GM23338 (cell line): ENCODE measurements at regions not wholly inside any gene's neighbourhood (a gene's known extent, or its start where the extent isn't known, plus 50 kb on each side); places are given as distances from the start of the nearest gene placed in this dataset.

Source experiments
- ATAC-seq: fragments of 200-7000 bp; cut with Tn5 transposase; 3 replicates; pipeline ENCODE4 v1.9.1; 2020
- DNase-seq: peaks from one replicate; pipeline ENCODE4 v3.0.0-alpha.2; 2015; ENCODE audit warnings: low spot score
- H2AFZ ChIP-seq: fragments of 200-600 bp; sonication (generic); 2 replicates; pipeline ENCODE4 v1.8.0; 2016; ENCODE audit warnings: antibody characterized with exemption, mild to moderate bottlenecking, moderate library complexity
- H3F3A ChIP-seq: fragments of 200-600 bp; sonication (generic); replicated peaks from 2 replicates; pipeline ENCODE4 v1.8.0; 2017; ENCODE audit warnings: antibody characterized with exemption, mixed run types, low read depth
- H3K27ac ChIP-seq: fragments of 200-600 bp; sonication (generic); 2 replicates; pipeline ENCODE4 v1.6.1; 2016; ENCODE audit warnings: low read depth
- H3K27me3 ChIP-seq: fragments of 200-600 bp; sonication (generic); 2 replicates; pipeline ENCODE4 v1.8.0; 2016; ENCODE audit warnings: mild to moderate bottlenecking, mixed run types, moderate library complexity; ENCODE audit not compliant: insufficient read depth
- H3K36me3 ChIP-seq: fragments of 200-600 bp; sonication (generic); 2 replicates; pipeline ENCODE4 v1.8.0; 2016; ENCODE audit warnings: mild to moderate bottlenecking; ENCODE audit not compliant: insufficient read depth
- H3K4me1 ChIP-seq: fragments of 200-600 bp; sonication (generic); 2 replicates; pipeline ENCODE4 v1.8.0; 2016; ENCODE audit warnings: mild to moderate bottlenecking, moderate library complexity; ENCODE audit not compliant: insufficient read depth
- H3K4me2 ChIP-seq: fragments of 200-600 bp; sonication (generic); 2 replicates; pipeline ENCODE4 v1.7.1; 2017; ENCODE audit warnings: mixed run types
- H3K4me3 ChIP-seq: fragments of 200-600 bp; sonication (generic); 2 replicates; pipeline ENCODE4 v1.6.1; 2016; ENCODE audit warnings: mixed run types
- H3K79me2 ChIP-seq: fragments of 200-600 bp; sonication (generic); replicated peaks from 2 replicates; pipeline ENCODE4 v1.8.0; 2017; ENCODE audit warnings: mild to moderate bottlenecking; ENCODE audit not compliant: insufficient read depth
- H3K9me2 ChIP-seq: fragments of 200-600 bp; sonication (generic); 2 replicates; pipeline ENCODE4 v1.8.0; 2017; ENCODE audit not compliant: insufficient read depth
- H4K20me1 ChIP-seq: fragments of 200-600 bp; sonication (generic); replicated peaks from 2 replicates; pipeline ENCODE4 v1.8.0; 2017; ENCODE audit warnings: mild to moderate bottlenecking; ENCODE audit not compliant: insufficient read depth
- H3K27ac Mint-ChIP-seq: 2 replicates; pipeline ENCODE4 v1.8.0; 2020; ENCODE audit warnings: inconsistent platforms, mild to moderate bottlenecking, moderate library complexity, mixed read lengths
- H3K27me3 Mint-ChIP-seq: 3 replicates; pipeline ENCODE4 v1.8.0; 2022; ENCODE audit warnings: low read depth, mild to moderate bottlenecking, moderate library complexity, mixed read lengths, inconsistent platforms; ENCODE audit not compliant: insufficient read depth, poor library complexity
- H3K36me3 Mint-ChIP-seq: 3 replicates; pipeline ENCODE4 v1.8.0; 2021; ENCODE audit warnings: low read depth, mild to moderate bottlenecking, inconsistent platforms, moderate library complexity, mixed read lengths
- H3K4me1 Mint-ChIP-seq: 3 replicates; pipeline ENCODE4 v1.8.0; 2020; ENCODE audit warnings: mild to moderate bottlenecking, inconsistent platforms, mixed read lengths
- H3K4me3 Mint-ChIP-seq: 3 replicates; pipeline ENCODE4 v1.8.0; 2021; ENCODE audit warnings: moderate library complexity, mild to moderate bottlenecking, inconsistent platforms, mixed read lengths
- H3K9me3 Mint-ChIP-seq: 3 replicates; pipeline ENCODE4 v1.8.0; 2020; ENCODE audit warnings: moderate library complexity, mild to moderate bottlenecking, inconsistent platforms, mixed read lengths
- CREB1 ChIP-seq: fragments of 250-450 bp; sonication (Bioruptor Pico); IDR thresholded peaks from 2 replicates; pipeline ENCODE4 v1.5.0; 2020; ENCODE audit warnings: low read depth, mild to moderate bottlenecking, moderate library complexity
- EZH2 ChIP-seq: fragments of 200-600 bp; sonication (generic); IDR thresholded peaks from one replicate; pipeline ENCODE4 v1.8.0; 2017; ENCODE audit warnings: antibody characterized with exemption, mild to moderate bottlenecking, low read depth; ENCODE audit not compliant: unreplicated experiment
- EZH2phosphoT487 ChIP-seq: fragments of 200-600 bp; sonication (generic); IDR thresholded peaks from one replicate; pipeline ENCODE4 v1.8.1; 2018; ENCODE audit warnings: antibody characterized with exemption; ENCODE audit not compliant: unreplicated experiment
- JUNB ChIP-seq: IDR thresholded peaks from one replicate; pipeline ENCODE4 v1.6.1; 2016; ENCODE audit warnings: antibody characterized with exemption; ENCODE audit not compliant: unreplicated experiment
- NANOG ChIP-seq: IDR thresholded peaks from 2 replicates; pipeline ENCODE4 v1.6.1; 2016; ENCODE audit warnings: antibody characterized with exemption, borderline replicate concordance
- POLR2AphosphoS5 ChIP-seq: IDR thresholded peaks from 2 replicates; pipeline ENCODE4 v1.6.1; 2016; ENCODE audit warnings: antibody characterized with exemption, low read depth
- STAT1 ChIP-seq: IDR thresholded peaks from one replicate; pipeline ENCODE4 v1.6.1; 2016; ENCODE audit warnings: antibody characterized with exemption; ENCODE audit not compliant: unreplicated experiment
- ZNF114 ChIP-seq: fragments of 250-450 bp; sonication (Bioruptor Pico); IDR thresholded peaks from 2 replicates; pipeline ENCODE4 v1.5.0; 2020; ENCODE audit warnings: mild to moderate bottlenecking, moderate library complexity
- ZNF331 ChIP-seq: fragments of 250-450 bp; sonication (Bioruptor Pico); IDR thresholded peaks from 2 replicates; pipeline ENCODE4 v1.5.0; 2020; ENCODE audit warnings: low read depth, mild to moderate bottlenecking, moderate library complexity
- TF ChIP-seq, protein P1 (sequence below): IDR thresholded peaks from 2 replicates; pipeline ENCODE4 v1.6.1; 2016; ENCODE audit warnings: antibody characterized with exemption
- TF ChIP-seq, protein P2 (sequence below): IDR thresholded peaks from one replicate; pipeline ENCODE4 v1.6.1; 2018; ENCODE audit warnings: antibody characterized with exemption; ENCODE audit not compliant: unreplicated experiment
- TF ChIP-seq, protein P3 (sequence below), 2 experiments: fragments of 200-600 bp in 1 of 2; sonication (generic) in 1 of 2; conservative IDR thresholded peaks; 2 replicates each; pipeline versions ENCODE4 v1.5.1 to v1.6.1; 2016 to 2017; ENCODE audit warnings: antibody characterized with exemption in 2 of 2, low read depth in 2 of 2, mild to moderate bottlenecking in 2 of 2, moderate library complexity in 1 of 2
- TF ChIP-seq, protein P4 (sequence below): fragments of 250-450 bp; sonication (Bioruptor Pico); IDR thresholded peaks from 2 replicates; pipeline ENCODE4 v1.5.0; 2020; ENCODE audit warnings: mild to moderate bottlenecking, moderate library complexity

DNA sequence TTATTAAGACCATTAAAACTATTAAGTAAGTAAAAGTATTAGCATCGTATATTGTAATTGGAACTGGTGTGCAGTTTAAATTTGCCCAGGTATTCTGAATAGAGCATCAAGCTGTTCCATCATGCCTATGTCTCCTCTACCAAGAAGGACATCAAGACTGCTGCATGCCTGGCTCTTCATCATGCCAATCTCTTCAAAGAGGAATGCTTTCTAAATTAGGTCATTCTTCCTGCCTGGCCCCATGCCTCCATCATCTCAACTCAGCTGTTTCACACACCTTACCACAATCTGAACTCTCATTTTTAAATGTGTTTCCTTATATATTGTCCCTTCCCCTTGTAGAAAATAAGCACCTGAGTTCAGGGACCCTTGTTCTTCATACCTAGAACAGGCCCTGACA lies 270.5 kb upstream of the PPARGC1A start:
- H3K4me1 ChIP-seq: no peaks in the 10 kb centered on the region
- no peaks in the 10 kb centered on the region for H3K79me2 ChIP-seq
- H3K27ac ChIP-seq: no peak overlapping the region
- H3K4me2 ChIP-seq: no peak overlapping the region
- ATAC-seq (no peak), DNase-seq (no peak)
- H3K4me3 ChIP-seq: no peak overlapping the region
- no peaks in the 10 kb centered on the region for H4K20me1 ChIP-seq
- no peak for TF ChIP-seq ZNF331 (CRISPR knock-in tag)
- no peak for TF ChIP-seq JUNB
- no peak for TF ChIP-seq EZH2phosphoT487
- TF ChIP-seq, protein P1, sequence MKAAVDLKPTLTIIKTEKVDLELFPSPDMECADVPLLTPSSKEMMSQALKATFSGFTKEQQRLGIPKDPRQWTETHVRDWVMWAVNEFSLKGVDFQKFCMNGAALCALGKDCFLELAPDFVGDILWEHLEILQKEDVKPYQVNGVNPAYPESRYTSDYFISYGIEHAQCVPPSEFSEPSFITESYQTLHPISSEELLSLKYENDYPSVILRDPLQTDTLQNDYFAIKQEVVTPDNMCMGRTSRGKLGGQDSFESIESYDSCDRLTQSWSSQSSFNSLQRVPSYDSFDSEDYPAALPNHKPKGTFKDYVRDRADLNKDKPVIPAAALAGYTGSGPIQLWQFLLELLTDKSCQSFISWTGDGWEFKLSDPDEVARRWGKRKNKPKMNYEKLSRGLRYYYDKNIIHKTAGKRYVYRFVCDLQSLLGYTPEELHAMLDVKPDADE: no peak
- no peak for TF ChIP-seq EZH2
- TF ChIP-seq, protein P2, sequence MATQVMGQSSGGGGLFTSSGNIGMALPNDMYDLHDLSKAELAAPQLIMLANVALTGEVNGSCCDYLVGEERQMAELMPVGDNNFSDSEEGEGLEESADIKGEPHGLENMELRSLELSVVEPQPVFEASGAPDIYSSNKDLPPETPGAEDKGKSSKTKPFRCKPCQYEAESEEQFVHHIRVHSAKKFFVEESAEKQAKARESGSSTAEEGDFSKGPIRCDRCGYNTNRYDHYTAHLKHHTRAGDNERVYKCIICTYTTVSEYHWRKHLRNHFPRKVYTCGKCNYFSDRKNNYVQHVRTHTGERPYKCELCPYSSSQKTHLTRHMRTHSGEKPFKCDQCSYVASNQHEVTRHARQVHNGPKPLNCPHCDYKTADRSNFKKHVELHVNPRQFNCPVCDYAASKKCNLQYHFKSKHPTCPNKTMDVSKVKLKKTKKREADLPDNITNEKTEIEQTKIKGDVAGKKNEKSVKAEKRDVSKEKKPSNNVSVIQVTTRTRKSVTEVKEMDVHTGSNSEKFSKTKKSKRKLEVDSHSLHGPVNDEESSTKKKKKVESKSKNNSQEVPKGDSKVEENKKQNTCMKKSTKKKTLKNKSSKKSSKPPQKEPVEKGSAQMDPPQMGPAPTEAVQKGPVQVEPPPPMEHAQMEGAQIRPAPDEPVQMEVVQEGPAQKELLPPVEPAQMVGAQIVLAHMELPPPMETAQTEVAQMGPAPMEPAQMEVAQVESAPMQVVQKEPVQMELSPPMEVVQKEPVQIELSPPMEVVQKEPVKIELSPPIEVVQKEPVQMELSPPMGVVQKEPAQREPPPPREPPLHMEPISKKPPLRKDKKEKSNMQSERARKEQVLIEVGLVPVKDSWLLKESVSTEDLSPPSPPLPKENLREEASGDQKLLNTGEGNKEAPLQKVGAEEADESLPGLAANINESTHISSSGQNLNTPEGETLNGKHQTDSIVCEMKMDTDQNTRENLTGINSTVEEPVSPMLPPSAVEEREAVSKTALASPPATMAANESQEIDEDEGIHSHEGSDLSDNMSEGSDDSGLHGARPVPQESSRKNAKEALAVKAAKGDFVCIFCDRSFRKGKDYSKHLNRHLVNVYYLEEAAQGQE: no peak
- TF ChIP-seq ZNF114 (CRISPR knock-in tag): no peak
- TF ChIP-seq STAT1: no peak
- no peak for TF ChIP-seq NANOG
- TF ChIP-seq, protein P3, sequence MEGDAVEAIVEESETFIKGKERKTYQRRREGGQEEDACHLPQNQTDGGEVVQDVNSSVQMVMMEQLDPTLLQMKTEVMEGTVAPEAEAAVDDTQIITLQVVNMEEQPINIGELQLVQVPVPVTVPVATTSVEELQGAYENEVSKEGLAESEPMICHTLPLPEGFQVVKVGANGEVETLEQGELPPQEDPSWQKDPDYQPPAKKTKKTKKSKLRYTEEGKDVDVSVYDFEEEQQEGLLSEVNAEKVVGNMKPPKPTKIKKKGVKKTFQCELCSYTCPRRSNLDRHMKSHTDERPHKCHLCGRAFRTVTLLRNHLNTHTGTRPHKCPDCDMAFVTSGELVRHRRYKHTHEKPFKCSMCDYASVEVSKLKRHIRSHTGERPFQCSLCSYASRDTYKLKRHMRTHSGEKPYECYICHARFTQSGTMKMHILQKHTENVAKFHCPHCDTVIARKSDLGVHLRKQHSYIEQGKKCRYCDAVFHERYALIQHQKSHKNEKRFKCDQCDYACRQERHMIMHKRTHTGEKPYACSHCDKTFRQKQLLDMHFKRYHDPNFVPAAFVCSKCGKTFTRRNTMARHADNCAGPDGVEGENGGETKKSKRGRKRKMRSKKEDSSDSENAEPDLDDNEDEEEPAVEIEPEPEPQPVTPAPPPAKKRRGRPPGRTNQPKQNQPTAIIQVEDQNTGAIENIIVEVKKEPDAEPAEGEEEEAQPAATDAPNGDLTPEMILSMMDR (conservative IDR thresholded peaks at IDR 0.05; ENCODE audit: low read depth in 2 of 2): no peak
- TF ChIP-seq CREB1 (CRISPR knock-in tag): no peak
- TF ChIP-seq, protein P4, sequence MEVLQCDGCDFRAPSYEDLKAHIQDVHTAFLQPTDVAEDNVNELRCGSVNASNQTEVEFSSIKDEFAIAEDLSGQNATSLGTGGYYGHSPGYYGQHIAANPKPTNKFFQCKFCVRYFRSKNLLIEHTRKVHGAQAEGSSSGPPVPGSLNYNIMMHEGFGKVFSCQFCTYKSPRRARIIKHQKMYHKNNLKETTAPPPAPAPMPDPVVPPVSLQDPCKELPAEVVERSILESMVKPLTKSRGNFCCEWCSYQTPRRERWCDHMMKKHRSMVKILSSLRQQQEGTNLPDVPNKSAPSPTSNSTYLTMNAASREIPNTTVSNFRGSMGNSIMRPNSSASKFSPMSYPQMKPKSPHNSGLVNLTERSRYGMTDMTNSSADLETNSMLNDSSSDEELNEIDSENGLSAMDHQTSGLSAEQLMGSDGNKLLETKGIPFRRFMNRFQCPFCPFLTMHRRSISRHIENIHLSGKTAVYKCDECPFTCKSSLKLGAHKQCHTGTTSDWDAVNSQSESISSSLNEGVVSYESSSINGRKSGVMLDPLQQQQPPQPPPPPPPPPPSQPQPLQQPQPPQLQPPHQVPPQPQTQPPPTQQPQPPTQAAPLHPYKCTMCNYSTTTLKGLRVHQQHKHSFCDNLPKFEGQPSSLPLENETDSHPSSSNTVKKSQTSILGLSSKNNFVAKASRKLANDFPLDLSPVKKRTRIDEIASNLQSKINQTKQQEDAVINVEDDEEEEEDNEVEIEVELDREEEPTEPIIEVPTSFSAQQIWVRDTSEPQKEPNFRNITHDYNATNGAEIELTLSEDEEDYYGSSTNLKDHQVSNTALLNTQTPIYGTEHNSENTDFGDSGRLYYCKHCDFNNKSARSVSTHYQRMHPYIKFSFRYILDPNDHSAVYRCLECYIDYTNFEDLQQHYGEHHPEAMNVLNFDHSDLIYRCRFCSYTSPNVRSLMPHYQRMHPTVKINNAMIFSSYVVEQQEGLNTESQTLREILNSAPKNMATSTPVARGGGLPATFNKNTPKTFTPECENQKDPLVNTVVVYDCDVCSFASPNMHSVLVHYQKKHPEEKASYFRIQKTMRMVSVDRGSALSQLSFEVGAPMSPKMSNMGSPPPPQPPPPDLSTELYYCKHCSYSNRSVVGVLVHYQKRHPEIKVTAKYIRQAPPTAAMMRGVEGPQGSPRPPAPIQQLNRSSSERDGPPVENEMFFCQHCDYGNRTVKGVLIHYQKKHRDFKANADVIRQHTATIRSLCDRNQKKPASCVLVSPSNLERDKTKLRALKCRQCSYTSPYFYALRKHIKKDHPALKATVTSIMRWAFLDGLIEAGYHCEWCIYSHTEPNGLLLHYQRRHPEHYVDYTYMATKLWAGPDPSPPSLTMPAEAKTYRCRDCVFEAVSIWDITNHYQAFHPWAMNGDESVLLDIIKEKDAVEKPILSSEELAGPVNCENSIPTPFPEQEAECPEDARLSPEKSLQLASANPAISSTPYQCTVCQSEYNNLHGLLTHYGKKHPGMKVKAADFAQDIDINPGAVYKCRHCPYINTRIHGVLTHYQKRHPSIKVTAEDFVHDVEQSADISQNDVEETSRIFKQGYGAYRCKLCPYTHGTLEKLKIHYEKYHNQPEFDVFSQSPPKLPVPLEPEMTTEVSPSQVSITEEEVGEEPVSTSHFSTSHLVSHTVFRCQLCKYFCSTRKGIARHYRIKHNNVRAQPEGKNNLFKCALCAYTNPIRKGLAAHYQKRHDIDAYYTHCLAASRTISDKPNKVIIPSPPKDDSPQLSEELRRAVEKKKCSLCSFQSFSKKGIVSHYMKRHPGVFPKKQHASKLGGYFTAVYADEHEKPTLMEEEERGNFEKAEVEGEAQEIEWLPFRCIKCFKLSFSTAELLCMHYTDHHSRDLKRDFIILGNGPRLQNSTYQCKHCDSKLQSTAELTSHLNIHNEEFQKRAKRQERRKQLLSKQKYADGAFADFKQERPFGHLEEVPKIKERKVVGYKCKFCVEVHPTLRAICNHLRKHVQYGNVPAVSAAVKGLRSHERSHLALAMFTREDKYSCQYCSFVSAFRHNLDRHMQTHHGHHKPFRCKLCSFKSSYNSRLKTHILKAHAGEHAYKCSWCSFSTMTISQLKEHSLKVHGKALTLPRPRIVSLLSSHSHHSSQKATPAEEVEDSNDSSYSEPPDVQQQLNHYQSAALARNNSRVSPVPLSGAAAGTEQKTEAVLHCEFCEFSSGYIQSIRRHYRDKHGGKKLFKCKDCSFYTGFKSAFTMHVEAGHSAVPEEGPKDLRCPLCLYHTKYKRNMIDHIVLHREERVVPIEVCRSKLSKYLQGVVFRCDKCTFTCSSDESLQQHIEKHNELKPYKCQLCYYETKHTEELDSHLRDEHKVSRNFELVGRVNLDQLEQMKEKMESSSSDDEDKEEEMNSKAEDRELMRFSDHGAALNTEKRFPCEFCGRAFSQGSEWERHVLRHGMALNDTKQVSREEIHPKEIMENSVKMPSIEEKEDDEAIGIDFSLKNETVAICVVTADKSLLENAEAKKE (CRISPR knock-in tag): no peak
- TF ChIP-seq POLR2AphosphoS5: no peak
- peaks cover 14% of the 10 kb centered on the region for H3K4me1 Mint-ChIP-seq
- H2AFZ ChIP-seq: no peak overlapping the region
- no peak overlapping the region for H3K4me3 Mint-ChIP-seq
- H3K27me3 ChIP-seq: no peaks in the 10 kb centered on the region
- H3K36me3 Mint-ChIP-seq: no peaks in the 10 kb centered on the region
- no peak overlapping the region for H3K27ac Mint-ChIP-seq
- H3K9me3 Mint-ChIP-seq: no peaks in the 10 kb centered on the region
- no peaks in the 10 kb centered on the region for H3K36me3 ChIP-seq
- H3K9me2 ChIP-seq: peaks cover 12% of the 10 kb centered on the region
- no peaks in the 10 kb centered on the region for H3F3A ChIP-seq
- H3K27me3 Mint-ChIP-seq: no peaks in the 10 kb centered on the region
